ENCODE measurements at regions not wholly inside any gene's neighbourhood (a gene's known extent, or its start where the extent isn't known, plus 50 kb on each side); places are given as distances from the start of the nearest gene placed in this dataset.
"Not testable (repeated sequence)": the region's sequence is repeated elsewhere in the genome, so short reads cannot be mapped to it uniquely, and the experiment has no call there.

GRCh38 chr7:150147524-150147923 is 175.6 kb upstream of the LRRC61 start:
- not testable (repeated sequence) for TF ChIP-seq ZNF274 (IDR thresholded peaks at IDR 0.05; ENCODE audit: low read depth, low read length); YY1 (IDR thresholded peaks at IDR 0.05; ENCODE audit: insufficient read depth, insufficient read length)
